IMR-90 (cell line): ENCODE measurements at regions not wholly inside any gene's neighbourhood (a gene's known extent, or its start where the extent isn't known, plus 50 kb on each side); places are given as distances from the start of the nearest gene placed in this dataset.

Experiments used
- ATAC-seq: fragments of 200-7000 bp; cut with Tn5 transposase; 2 replicates; pipeline ENCODE4 v1.9.1; 2020; ENCODE audit warnings: low read depth, mild to moderate bottlenecking, moderate library complexity
- BruUV-seq: library from RNA; stranded (reverse); fragments of 400-500 nt; replicated peaks from 2 replicates; lab custom pipeline; 2021; lab: Mats Ljungman, UMichigan
- CTCF ChIA-PET: fragments of 300-600 bp; formaldehyde crosslinking; extraction: SDS; loops from one replicate; lab custom pipeline; 2021; ENCODE audit warnings: antibody characterized with exemption; lab: Yijun Ruan, JAX
- POLR2A ChIA-PET: fragments of 300-600 bp; sonication (Branson Sonifier 250); formaldehyde crosslinking; loops from one replicate; lab custom pipeline; 2022; ENCODE audit warnings: antibody characterized with exemption; ENCODE audit not compliant: unreplicated experiment; lab: Charles Lee
- DNase-seq: peaks from one replicate; pipeline ENCODE4 v3.0.0; 2013
- H2AFZ ChIP-seq: replicated peaks from 2 replicates; pipeline ENCODE3; 2013; ENCODE audit warnings: low read length, mild to moderate bottlenecking; ENCODE audit not compliant: poor library complexity
- H2AK5ac ChIP-seq: 2 replicates; pipeline ENCODE4 v1.6.1; 2013; ENCODE audit warnings: low read depth, low read length, inconsistent platforms
- H2AK9ac ChIP-seq: replicated peaks from 2 replicates; pipeline ENCODE3; 2013; ENCODE audit warnings: mild to moderate bottlenecking, low read depth, low read length, moderate library complexity; ENCODE audit not compliant: poor library complexity
- H2BK120ac ChIP-seq: 2 replicates; pipeline ENCODE4 v1.6.1; 2013; ENCODE audit warnings: low read depth, low read length, inconsistent platforms
- H2BK15ac ChIP-seq: 3 replicates; pipeline ENCODE4 v1.6.1; 2013; ENCODE audit warnings: low read depth, low read length, inconsistent platforms
- H2BK20ac ChIP-seq: 2 replicates; pipeline ENCODE4 v1.6.1; 2013; ENCODE audit warnings: low read depth, mild to moderate bottlenecking, inconsistent platforms, low read length, moderate library complexity
- H2BK5ac ChIP-seq: 2 replicates; pipeline ENCODE4 v1.6.1; 2013; ENCODE audit warnings: mild to moderate bottlenecking, low read depth, low read length, inconsistent platforms; ENCODE audit not compliant: poor library complexity, severe bottlenecking
- H3K14ac ChIP-seq: replicated peaks from 2 replicates; pipeline ENCODE4 v1.6.1; 2013; ENCODE audit warnings: low read depth, low read length, inconsistent platforms
- H3K18ac ChIP-seq: 2 replicates; pipeline ENCODE4 v1.6.1; 2013; ENCODE audit warnings: low read depth, low read length, control low read depth
- H3K23ac ChIP-seq: 2 replicates; pipeline ENCODE4 v1.6.1; 2013; ENCODE audit warnings: low read depth, low read length, inconsistent platforms
- H3K27ac ChIP-seq: 2 replicates; pipeline ENCODE4 v1.5.1; 2013; ENCODE audit warnings: mild to moderate bottlenecking, control low read depth, low read length; ENCODE audit not compliant: insufficient read depth
- H3K27me3 ChIP-seq: 2 replicates; pipeline ENCODE4 v1.6.1; 2013; ENCODE audit warnings: low read length; ENCODE audit not compliant: control insufficient read depth, insufficient read depth
- H3K36me3 ChIP-seq: 2 replicates; pipeline ENCODE4 v1.6.1; 2013; ENCODE audit warnings: low read length, mixed read lengths; ENCODE audit not compliant: control insufficient read depth, insufficient read depth
- H3K4ac ChIP-seq: 2 replicates; pipeline ENCODE4 v1.6.1; 2013; ENCODE audit warnings: low read depth, low read length, inconsistent platforms
- H3K4me1 ChIP-seq: 2 replicates; pipeline ENCODE4 v1.6.1; 2013; ENCODE audit warnings: low read length, mixed read lengths; ENCODE audit not compliant: control insufficient read depth, insufficient read depth
- H3K4me2 ChIP-seq: 2 replicates; pipeline ENCODE4 v1.6.1; 2013; ENCODE audit warnings: low read depth, mild to moderate bottlenecking, control low read depth, low read length, moderate library complexity
- H3K4me3 ChIP-seq: 2 replicates; pipeline ENCODE4 v1.5.1; 2013; ENCODE audit warnings: low read depth, mild to moderate bottlenecking, control low read depth, low read length, moderate library complexity; ENCODE audit not compliant: insufficient read depth
- H3K56ac ChIP-seq: 2 replicates; pipeline ENCODE4 v1.6.1; 2013; ENCODE audit warnings: low read length, inconsistent platforms; ENCODE audit not compliant: insufficient read depth; ENCODE audit errors: extremely low read depth
- H3K79me1 ChIP-seq, 2 experiments: 2 replicates each; pipeline ENCODE4 v1.6.1; 2013; ENCODE audit warnings: low read length in 2 of 2, inconsistent platforms in 1 of 2, low read depth in 1 of 2
- H3K9ac ChIP-seq: 2 replicates; pipeline ENCODE4 v1.6.1; 2013; ENCODE audit warnings: low read depth, low read length, control low read depth
- H3K9me1 ChIP-seq: 2 replicates; pipeline ENCODE4 v1.6.1; 2013; ENCODE audit warnings: low read length, inconsistent platforms; ENCODE audit not compliant: insufficient read depth
- H3K9me3 ChIP-seq: 2 replicates; pipeline ENCODE4 v1.6.1; 2013; ENCODE audit warnings: low read length; ENCODE audit not compliant: control insufficient read depth, insufficient read depth
- H4K20me1 ChIP-seq: 2 replicates; pipeline ENCODE4 v1.6.1; 2013; ENCODE audit warnings: low read length, inconsistent platforms; ENCODE audit not compliant: insufficient read depth
- H4K5ac ChIP-seq: 2 replicates; pipeline ENCODE4 v1.6.1; 2013; ENCODE audit warnings: mild to moderate bottlenecking, low read depth, low read length, control low read depth
- H4K8ac ChIP-seq, 2 experiments: 2 replicates each; pipeline ENCODE4 v1.6.1; 2013; ENCODE audit warnings: low read depth in 2 of 2, low read length in 2 of 2, control low read depth in 1 of 2, inconsistent platforms in 1 of 2
- H4K91ac ChIP-seq: 2 replicates; pipeline ENCODE4 v1.6.1; 2013; ENCODE audit warnings: low read depth, low read length, inconsistent platforms; ENCODE audit not compliant: insufficient read depth
- CEBPB ChIP-seq: IDR thresholded peaks from 2 replicates; pipeline ENCODE4 v1.6.1; 2012; ENCODE audit warnings: low read depth, low read length, improper control_type of control experiment
- CHD1 ChIP-seq: IDR thresholded peaks from 2 replicates; pipeline ENCODE4 v1.6.1; 2012; ENCODE audit warnings: low read depth, low read length, improper control_type of control experiment
- FOS ChIP-seq: fragments of 150-350 bp; IDR thresholded peaks from 2 replicates; pipeline ENCODE4 v1.6.1; 2016; ENCODE audit warnings: low read depth, low read length
- MAZ ChIP-seq: IDR thresholded peaks from 2 replicates; pipeline ENCODE4 v1.6.1; 2012; ENCODE audit warnings: low read depth, mild to moderate bottlenecking, low read length, improper control_type of control experiment, moderate library complexity, borderline replicate concordance
- RFX5 ChIP-seq: IDR thresholded peaks from 2 replicates; pipeline ENCODE4 v1.8.0; 2012; ENCODE audit warnings: low read depth, mild to moderate bottlenecking, low read length, moderate library complexity
- WGBS, 2 experiments: methylation state at CpG; one replicate each; pipeline versions ENCODE4 v1.1.5 to v1.1.7; 2013; ENCODE audit warnings: missing lambda C conversion rate in 2 of 2; ENCODE audit not compliant: insufficient read length in 1 of 2; ENCODE audit errors: extremely low coverage in 2 of 2; 5-methylcytosine and 5-hydroxymethylcytosine counted together
- dilution Hi-C: fragments of 300-500 bp; cut with HindIII; formaldehyde crosslinking; loops from one replicate; pipeline ENCODE4 v1.14.3; 2018; ENCODE audit warnings: low sequenced_read_pairs; ENCODE audit not compliant: unreplicated experiment
- in situ Hi-C: fragments of 300-500 bp; cut with MboI; formaldehyde crosslinking; loops from 3 replicates; pipeline ENCODE4 v1.14.3; 2019; ENCODE audit warnings: low sequenced_read_pairs, inconsistent platforms, mixed read lengths
- intact Hi-C: fragments of 100-400 bp; cut with micrococcal nuclease; formaldehyde crosslinking; loops from 2 replicates; pipeline ENCODE4 v1.10.0; 2022
- TF ChIP-seq, protein P1 (sequence below): fragments of 150-350 bp; IDR thresholded peaks from 2 replicates; pipeline ENCODE4 v1.6.1; 2016; ENCODE audit warnings: low read depth, mild to moderate bottlenecking, low read length, moderate library complexity, borderline replicate concordance

DNA sequence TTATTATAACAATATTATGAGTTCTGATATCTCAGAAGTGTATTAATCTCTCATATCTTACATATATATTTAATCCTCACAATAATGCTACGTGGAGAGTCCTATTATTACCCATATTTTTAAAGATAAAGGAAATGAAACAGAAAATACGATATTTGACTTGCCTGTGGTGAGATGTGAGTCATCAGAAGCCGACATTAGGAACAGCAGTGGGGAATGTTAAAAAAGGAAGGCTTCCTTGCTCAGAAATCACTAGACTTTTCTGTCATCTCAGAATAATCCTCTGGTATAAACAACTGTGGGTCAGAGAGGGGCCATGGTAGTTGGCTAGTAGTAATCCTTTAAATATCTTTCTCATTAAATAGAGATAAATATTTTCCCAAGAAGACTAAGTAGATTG is 402.3 kb upstream of the PCDH15 start:
- ChIA-PET POLR2A (no interaction called here), CTCF (no interaction called here)
- Histone ChIP-seq H2AK9ac (no peak overlapping the region), H4K20me1 (no peaks in the 10 kb centered on the region), H3K27me3 (no peaks in the 10 kb centered on the region), H3K56ac (no peak overlapping the region), H3K4ac (no peak overlapping the region), H4K5ac (no peak overlapping the region), H4K8ac (no peak overlapping the region), H2BK5ac (no peak overlapping the region), H3K9ac (no peak overlapping the region), H3K27ac (no peak overlapping the region), H2AFZ (no peak overlapping the region), H3K14ac (no peak overlapping the region), H2BK120ac (no peak overlapping the region), H3K36me3 (no peaks in the 10 kb centered on the region), H3K4me3 (no peak overlapping the region), H3K9me3 (peaks cover 1% of the 10 kb centered on the region; the same call in 1 of the 2 replicates), H2BK20ac (no peak overlapping the region), H3K9me1 (no peaks in the 10 kb centered on the region), H3K4me1 (no peaks in the 10 kb centered on the region), H3K18ac (no peak overlapping the region), H3K23ac (no peak overlapping the region), H2BK15ac (no peak overlapping the region), H4K91ac (no peak overlapping the region), H3K4me2 (no peak overlapping the region), H2AK5ac (no peak overlapping the region), H3K79me1 (no peaks in the 10 kb centered on the region)
- in situ Hi-C loops: no loop called here
- ATAC-seq: no peak
- intact Hi-C loops: no loop called here
- dilution Hi-C loops: no loop called here
- no TSS peak for BruUV-seq
- no peak for TF ChIP-seq CHD1
- TF ChIP-seq CEBPB: no peak
- TF ChIP-seq, protein P1, sequence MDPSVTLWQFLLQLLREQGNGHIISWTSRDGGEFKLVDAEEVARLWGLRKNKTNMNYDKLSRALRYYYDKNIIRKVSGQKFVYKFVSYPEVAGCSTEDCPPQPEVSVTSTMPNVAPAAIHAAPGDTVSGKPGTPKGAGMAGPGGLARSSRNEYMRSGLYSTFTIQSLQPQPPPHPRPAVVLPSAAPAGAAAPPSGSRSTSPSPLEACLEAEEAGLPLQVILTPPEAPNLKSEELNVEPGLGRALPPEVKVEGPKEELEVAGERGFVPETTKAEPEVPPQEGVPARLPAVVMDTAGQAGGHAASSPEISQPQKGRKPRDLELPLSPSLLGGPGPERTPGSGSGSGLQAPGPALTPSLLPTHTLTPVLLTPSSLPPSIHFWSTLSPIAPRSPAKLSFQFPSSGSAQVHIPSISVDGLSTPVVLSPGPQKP: no peak
- TF ChIP-seq MAZ: no peak
- no peak for TF ChIP-seq FOS
- TF ChIP-seq RFX5: no peak
- no peak for DNase-seq
- no CpG with 5 or more reads among the region's 3 CpGs for WGBS, 2 experiments
